ENCODE measurements at regions not wholly inside any gene's neighbourhood (a gene's known extent, or its start where the extent isn't known, plus 50 kb on each side); places are given as distances from the start of the nearest gene placed in this dataset.

- Mint-ChIP-seq H3K4me3 (ENCODE audit: low read depth) (no peak overlapping the region), H3K4me1 (ENCODE audit: low read depth) (no peaks in the 10 kb centered on the region), H3K36me3 (ENCODE audit: insufficient read depth) (no peaks in the 10 kb centered on the region), H3K9me3 (ENCODE audit: low read depth) (no peaks in the 10 kb centered on the region), H3K27me3 (no peaks in the 10 kb centered on the region), H3K27ac (no peak overlapping the region)
- DNase-seq (ENCODE audit: low spot score, unreplicated experiment): no peak
- TF ChIP-seq CTCF (IDR thresholded peaks at IDR 0.05; ENCODE audit: unreplicated experiment): no peak
Measured at GRCh38 chr11:116117331-116118137, 613.3 kb upstream of the CADM1 start.

- no peaks in the 10 kb centered on the region for H3K4me1 Mint-ChIP-seq (ENCODE audit: low read depth)
- H3K27ac Mint-ChIP-seq: no peak overlapping the region
- no peaks in the 10 kb centered on the region for H3K9me3 Mint-ChIP-seq (ENCODE audit: low read depth)
- no peak overlapping the region for H3K4me3 Mint-ChIP-seq (ENCODE audit: low read depth)
- no peak for TF ChIP-seq CTCF (IDR thresholded peaks at IDR 0.05; ENCODE audit: unreplicated experiment)
- DNase-seq (ENCODE audit: low spot score, unreplicated experiment): no peak
- H3K36me3 Mint-ChIP-seq (ENCODE audit: insufficient read depth): no peaks in the 10 kb centered on the region
- H3K27me3 Mint-ChIP-seq: no peaks in the 10 kb centered on the region
Measured at GRCh38 chr11:116115801-116116200, 611.6 kb upstream of the CADM1 start.

GRCh38 chr11:116114198-116114651 is 610.0 kb upstream of the CADM1 start:
- Mint-ChIP-seq H3K27me3 (no peaks in the 10 kb centered on the region), H3K4me3 (ENCODE audit: low read depth) (no peak overlapping the region), H3K36me3 (ENCODE audit: insufficient read depth) (no peaks in the 10 kb centered on the region), H3K27ac (no peak overlapping the region), H3K4me1 (ENCODE audit: low read depth) (no peaks in the 10 kb centered on the region), H3K9me3 (ENCODE audit: low read depth) (no peaks in the 10 kb centered on the region)
- TF ChIP-seq CTCF (IDR thresholded peaks at IDR 0.05; ENCODE audit: unreplicated experiment): no peak
- no peak for DNase-seq (ENCODE audit: low spot score, unreplicated experiment)

- H3K27me3 Mint-ChIP-seq: peaks cover 6% of the 10 kb centered on the region
Measured at GRCh38 chr11:116112087-116112935, 608.1 kb upstream of the CADM1 start.

More at GRCh38 chr11:116112087-116112935, 608.1 kb upstream of the CADM1 start:
- H3K36me3 Mint-ChIP-seq (ENCODE audit: insufficient read depth): no peaks in the 10 kb centered on the region
- DNase-seq (ENCODE audit: low spot score, unreplicated experiment): no peak
- no peak overlapping the region for H3K27ac Mint-ChIP-seq
- H3K4me1 Mint-ChIP-seq (ENCODE audit: low read depth): no peaks in the 10 kb centered on the region
- no peak for TF ChIP-seq CTCF (IDR thresholded peaks at IDR 0.05; ENCODE audit: unreplicated experiment)
- no peak overlapping the region for H3K4me3 Mint-ChIP-seq (ENCODE audit: low read depth)
- no peaks in the 10 kb centered on the region for H3K9me3 Mint-ChIP-seq (ENCODE audit: low read depth)

All from progenitor cell of endocrine pancreas (in vitro differentiated cells).